ENCODE measurements at regions not wholly inside any gene's neighbourhood (a gene's known extent, or its start where the extent isn't known, plus 50 kb on each side); places are given as distances from the start of the nearest gene placed in this dataset.

- no peak for DNase-seq
Observed at GRCh38 chr15:31245756-31246155, 80.9 kb upstream of the KLF13 start.

GRCh38 chr15:31247404-31247803 lies 79.2 kb upstream of the KLF13 start:
- DNase-seq = no peak

GRCh38 chr15:31248263-31248662 lies 78.4 kb upstream of the KLF13 start:
- no peak for DNase-seq

- DNase-seq = no peak
Observed at GRCh38 chr15:31248951-31249350, 77.7 kb upstream of the KLF13 start.

GRCh38 chr15:31250033-31250432 lies 76.6 kb upstream of the KLF13 start:
- DNase-seq = no peak

GRCh38 chr15:31251165-31251564 lies 75.5 kb upstream of the KLF13 start:
- DNase-seq = no peak

GRCh38 chr15:31252171-31252785 lies 74.4 kb upstream of the KLF13 start:
- DNase-seq = no peak

GRCh38 chr15:31254431-31255175 lies 72.0 kb upstream of the KLF13 start:
- DNase-seq = no peak

- no peak for DNase-seq
Observed at GRCh38 chr15:31255176-31255510, 71.5 kb upstream of the KLF13 start.

- DNase-seq = no peak
Observed at GRCh38 chr15:31255732-31256377, 70.8 kb upstream of the KLF13 start.

GRCh38 chr15:31256378-31257265 lies 70.0 kb upstream of the KLF13 start:
- no peak for DNase-seq

GRCh38 chr15:31257286-31257685 lies 69.3 kb upstream of the KLF13 start:
- no peak for DNase-seq

GRCh38 chr15:31258260-31258659 lies 68.4 kb upstream of the KLF13 start:
- no peak for DNase-seq

- DNase-seq = no peak
Observed at GRCh38 chr15:31259562-31260252, 66.9 kb upstream of the KLF13 start.

- no peak for DNase-seq
Observed at GRCh38 chr15:31260646-31261265, 65.9 kb upstream of the KLF13 start.

- DNase-seq = no peak
Observed at GRCh38 chr15:31261266-31262142, 65.1 kb upstream of the KLF13 start.

- DNase-seq = no peak
Observed at GRCh38 chr15:31262143-31262530, 64.5 kb upstream of the KLF13 start.

- no peak for DNase-seq
Observed at GRCh38 chr15:31262901-31263671, 63.5 kb upstream of the KLF13 start.

- no peak for DNase-seq
Observed at GRCh38 chr15:31263751-31264558, 62.7 kb upstream of the KLF13 start.

Data from NCI-H1417 treated with DMSO at 0.1 percent for 48 hours (cell line).